GM18511 (cell line): ENCODE measurements at regions not wholly inside any gene's neighbourhood (a gene's known extent, or its start where the extent isn't known, plus 50 kb on each side); places are given as distances from the start of the nearest gene placed in this dataset.

Experiments
- ATAC-seq: cut with Tn5 transposase; IDR thresholded peaks from one replicate; pipeline ENCODE4 v1.9.1; 2021; ENCODE audit warnings: mild to moderate bottlenecking, moderate library complexity; ENCODE audit not compliant: unreplicated experiment

- no peak for ATAC-seq
Measured at GRCh38 chr2:128564131-128564530, 245.5 kb upstream of the HS6ST1 start.

- no peak for ATAC-seq
Measured at GRCh38 chr2:128564551-128564950, 245.9 kb upstream of the HS6ST1 start.

DNA sequence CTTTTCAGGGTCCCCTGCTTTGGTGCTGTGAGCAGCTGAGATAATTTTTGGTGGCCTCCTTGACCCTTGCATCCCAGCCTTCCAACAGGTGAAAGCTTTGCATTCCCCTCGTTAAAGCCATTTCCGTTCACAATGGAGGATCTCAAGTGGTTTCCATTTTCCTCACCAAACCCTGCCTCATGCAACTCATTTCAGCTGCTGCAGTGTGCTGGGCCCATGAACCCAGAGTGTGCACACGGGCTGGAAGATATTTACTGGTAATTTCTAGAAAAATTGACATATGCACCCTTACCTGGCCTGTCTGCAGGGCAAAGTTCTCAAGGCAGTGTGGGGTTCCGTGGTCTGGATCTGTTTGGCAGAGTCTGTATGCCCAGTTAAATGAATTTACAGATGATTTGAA lies 246.8 kb upstream of the HS6ST1 start:
- ATAC-seq, result no peak

GRCh38 chr2:128566671-128567070 lies 248.0 kb upstream of the HS6ST1 start:
- no peak for ATAC-seq

- ATAC-seq, result no peak
Measured at GRCh38 chr2:128568106-128568505, 249.4 kb upstream of the HS6ST1 start.

DNA sequence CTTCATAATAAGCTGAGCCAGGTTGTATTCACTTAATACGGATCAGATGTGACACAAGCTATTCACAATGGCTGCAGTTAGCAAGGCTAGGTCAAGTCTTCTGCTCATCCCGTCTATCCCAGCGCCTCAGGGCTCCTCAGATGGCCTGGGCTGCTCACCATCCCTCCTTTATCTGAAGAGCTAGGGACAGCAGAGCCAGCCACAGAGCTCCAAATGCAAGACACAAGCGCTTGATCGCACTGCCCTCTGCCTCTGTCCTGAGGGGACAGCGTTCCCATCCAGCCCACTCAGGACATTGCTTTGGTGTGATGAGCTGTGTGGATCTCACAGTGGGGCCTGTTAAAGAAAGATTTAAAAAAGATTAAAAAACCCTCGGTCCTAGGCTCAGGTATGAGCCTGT lies 254.4 kb upstream of the HS6ST1 start:
- no peak for ATAC-seq

- ATAC-seq, result no peak
Measured at GRCh38 chr2:128573531-128573930, 254.9 kb upstream of the HS6ST1 start.

GRCh38 chr2:128577141-128577930 lies 258.7 kb upstream of the HS6ST1 start:
- no peak for ATAC-seq

DNA sequence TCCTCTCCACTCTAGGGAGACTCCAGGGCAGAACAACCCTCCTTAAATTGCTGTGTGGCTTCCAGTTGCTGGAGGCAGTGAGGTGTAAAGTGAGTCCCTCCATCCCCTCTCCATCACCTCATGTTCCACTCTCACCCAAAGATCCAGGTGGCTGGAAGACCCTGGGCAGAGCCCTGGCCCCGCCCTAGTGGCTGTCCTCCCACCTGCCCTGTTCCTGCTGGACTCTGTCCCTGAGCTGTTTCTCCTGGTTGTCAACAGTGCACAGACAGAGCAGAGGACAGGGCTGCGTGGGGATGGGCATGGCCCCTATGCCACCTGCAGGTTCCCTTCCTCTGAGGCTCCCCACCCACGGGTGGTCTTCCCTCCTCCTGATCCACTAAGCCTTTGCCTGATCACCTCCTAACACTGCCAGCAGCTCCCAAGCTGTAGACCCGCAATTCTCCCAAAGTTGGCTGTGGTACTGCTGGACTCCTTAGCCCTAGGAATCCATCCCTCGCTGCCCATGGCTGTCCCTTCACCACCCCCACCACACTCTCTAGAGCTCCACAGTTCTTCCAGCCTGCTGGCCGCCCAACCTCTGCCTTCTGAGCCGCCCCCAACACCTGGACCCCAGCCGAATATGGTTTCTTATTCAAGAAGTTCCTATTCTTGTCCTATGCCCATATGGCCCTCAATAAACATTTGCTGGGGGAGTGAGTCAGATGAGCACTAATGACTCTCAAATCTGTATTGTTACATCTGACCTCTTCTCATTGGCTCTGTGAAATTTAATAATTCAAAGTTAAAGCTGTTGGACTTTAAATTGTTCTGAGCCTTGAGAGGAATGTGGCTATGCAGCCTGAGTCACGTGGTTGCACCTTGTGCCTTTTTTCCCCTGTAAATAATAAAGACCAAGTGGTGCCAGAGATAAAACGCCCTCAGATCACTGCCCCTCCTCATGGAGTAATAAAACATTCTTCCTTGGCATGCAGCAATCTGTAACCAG lies 260.0 kb upstream of the HS6ST1 start:
- no peak for ATAC-seq

DNA sequence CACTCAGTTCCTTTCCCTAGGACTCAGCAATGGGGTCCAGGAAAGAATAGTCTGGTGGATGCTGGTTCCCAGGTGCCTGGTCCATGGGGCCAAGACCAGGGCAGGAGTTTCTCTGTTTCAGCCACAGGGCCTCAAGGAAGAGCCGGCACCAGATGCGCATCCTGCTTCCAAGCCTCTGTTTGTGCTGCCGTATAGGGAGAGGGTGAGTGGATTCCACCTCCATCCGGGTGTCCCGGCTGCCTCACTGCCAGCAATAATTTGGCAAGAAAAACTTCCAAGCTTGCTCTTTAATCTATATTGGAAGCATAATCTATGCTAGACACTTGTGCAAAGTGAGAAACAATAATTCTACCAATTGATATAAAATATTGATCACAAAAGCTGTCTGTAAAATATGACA lies 261.2 kb upstream of the HS6ST1 start:
- ATAC-seq, result no peak

- ATAC-seq, result no peak
Measured at GRCh38 chr2:128580988-128581848, 262.6 kb upstream of the HS6ST1 start.

- ATAC-seq, result no peak
Measured at GRCh38 chr2:128581849-128582244, 263.2 kb upstream of the HS6ST1 start.

DNA sequence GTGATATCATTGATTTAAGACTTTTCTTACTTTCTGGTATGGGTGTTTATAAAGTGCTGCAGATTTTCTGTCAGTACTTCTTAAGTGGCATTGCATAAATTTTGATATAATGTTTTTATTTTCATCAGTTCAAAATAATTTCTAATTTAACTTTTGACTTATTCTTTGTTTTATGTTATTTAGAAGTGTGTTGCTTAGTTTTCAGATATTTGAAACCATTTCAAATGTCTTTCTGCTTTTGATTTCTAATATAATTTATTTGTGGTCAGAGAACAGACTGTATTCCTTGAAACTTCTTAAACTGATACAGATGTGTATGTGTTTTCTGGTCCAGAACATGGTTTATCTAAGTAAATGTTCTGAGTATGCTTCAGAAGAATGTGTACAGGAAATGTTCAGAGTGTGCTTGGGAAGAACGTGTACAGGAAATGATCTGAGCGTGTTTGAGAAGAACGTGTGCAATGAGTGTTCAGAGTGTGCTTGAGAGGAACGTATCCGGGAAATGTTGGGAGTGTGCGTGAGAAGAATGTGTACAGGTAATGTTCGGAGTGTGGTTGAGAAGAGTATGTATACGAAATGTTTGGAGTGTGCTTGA lies 265.7 kb upstream of the HS6ST1 start:
- ATAC-seq, result no peak

DNA sequence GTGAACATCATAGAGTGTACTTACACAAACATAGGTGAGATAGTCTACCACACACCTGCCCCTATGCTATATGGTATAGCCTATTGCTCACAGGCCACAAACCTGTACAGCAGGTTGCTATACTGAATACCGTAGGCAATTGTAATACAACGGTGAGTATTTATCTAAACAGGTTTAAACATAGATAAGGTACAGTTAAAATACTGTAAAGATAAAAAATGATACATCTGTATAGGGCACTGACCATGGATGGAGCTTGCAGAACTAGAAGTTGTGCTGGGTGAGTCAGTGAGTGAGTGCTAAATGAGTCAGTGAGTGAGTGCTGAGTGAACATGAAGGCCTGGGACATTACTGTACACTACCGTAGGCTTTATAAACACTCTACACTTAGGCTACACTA lies 267.0 kb upstream of the HS6ST1 start:
- ATAC-seq, result no peak

DNA sequence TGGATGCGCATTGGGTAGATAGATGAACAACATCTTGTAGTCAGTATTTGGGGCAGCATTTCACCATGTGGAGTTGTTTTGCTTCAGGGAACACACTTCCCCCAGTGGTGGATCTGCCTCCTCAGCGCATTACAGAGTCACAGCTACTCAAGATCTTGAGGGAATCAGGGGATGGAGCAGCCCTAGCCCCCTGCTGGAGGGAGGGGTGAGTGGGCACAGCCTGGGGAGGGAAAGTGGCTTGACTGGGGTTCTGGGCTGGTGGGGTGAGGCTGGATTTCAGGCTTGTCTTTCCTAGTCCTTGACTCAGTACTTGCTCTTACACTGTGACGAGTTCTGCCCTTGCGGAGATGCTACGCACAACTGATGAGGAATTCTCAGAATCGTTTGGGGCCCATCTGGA lies 271.0 kb upstream of the HS6ST1 start:
- ATAC-seq, result no peak

DNA sequence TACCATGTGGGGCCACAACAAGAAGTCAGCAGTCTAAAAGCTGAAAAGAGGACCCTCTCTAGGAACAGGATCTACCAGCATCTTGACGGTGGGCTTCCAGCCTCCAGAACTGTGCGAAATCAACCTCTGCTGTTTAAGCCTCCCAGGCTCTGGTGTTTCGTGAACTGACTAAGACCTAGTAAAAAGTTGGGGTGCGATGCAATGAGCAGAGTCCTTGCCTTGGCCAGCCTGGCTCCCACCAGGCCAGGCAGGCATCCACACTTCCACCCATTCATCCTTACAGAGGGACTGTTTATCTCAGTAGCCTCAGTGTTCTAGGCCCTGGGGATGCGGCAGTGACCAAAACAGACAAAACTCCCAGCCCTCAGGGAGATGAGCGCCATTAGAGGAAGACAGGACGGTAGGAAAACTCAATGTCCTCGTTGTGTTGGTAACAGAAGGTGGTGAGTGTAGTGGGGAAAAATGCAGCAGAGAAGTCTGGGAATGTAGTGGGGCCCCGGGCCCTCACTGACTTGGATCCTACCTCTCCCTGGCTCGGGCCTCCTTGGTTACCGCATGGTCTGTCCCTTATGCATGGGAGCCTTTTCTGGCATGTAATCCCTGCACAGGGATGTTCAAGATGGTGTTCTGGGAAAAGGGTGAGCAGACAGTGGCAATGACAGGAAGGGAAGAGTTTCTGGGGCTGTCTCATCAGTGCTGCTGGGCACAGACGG lies 271.8 kb upstream of the HS6ST1 start:
- no peak for ATAC-seq

DNA sequence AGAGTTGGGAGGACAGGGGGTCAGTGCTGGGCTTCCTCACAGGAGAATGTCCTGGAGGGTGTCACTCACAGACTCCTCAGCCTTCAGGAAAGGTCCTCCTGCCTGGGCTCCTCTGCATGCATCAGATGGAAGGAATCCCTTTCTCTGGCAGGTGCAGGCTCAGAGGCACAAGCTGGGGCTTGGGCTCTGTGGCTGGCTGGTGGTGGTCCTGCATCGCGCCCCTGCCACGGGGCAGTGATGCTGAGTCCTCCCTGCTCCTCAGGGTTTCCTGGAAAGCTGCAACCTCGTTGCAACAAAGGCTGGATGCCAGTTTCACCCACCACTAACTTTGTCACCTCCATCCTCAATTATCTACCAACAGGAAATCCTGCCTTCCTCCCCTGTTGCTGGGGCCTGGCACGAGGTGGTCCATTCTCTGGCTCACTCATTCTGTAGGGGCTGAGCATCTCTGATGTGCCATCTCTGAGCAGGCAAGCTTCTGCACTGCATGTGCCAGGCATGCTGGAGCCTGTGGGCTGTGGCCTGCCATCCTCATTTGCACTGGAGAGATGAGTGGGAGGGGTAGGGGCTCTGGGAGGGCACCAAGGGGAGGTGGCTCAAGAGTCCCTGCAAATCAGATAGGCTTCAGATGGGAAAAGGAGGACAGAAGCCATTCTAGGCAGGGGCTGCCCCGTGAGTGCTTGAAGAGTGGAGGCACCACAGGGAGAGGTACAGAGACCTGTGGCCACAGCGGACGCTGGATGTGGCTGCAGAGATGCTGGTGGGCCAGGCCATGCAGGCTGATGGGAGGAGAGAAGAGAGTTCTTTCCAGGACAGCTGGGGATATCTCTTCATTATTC lies 272.6 kb upstream of the HS6ST1 start:
- ATAC-seq, result no peak

DNA sequence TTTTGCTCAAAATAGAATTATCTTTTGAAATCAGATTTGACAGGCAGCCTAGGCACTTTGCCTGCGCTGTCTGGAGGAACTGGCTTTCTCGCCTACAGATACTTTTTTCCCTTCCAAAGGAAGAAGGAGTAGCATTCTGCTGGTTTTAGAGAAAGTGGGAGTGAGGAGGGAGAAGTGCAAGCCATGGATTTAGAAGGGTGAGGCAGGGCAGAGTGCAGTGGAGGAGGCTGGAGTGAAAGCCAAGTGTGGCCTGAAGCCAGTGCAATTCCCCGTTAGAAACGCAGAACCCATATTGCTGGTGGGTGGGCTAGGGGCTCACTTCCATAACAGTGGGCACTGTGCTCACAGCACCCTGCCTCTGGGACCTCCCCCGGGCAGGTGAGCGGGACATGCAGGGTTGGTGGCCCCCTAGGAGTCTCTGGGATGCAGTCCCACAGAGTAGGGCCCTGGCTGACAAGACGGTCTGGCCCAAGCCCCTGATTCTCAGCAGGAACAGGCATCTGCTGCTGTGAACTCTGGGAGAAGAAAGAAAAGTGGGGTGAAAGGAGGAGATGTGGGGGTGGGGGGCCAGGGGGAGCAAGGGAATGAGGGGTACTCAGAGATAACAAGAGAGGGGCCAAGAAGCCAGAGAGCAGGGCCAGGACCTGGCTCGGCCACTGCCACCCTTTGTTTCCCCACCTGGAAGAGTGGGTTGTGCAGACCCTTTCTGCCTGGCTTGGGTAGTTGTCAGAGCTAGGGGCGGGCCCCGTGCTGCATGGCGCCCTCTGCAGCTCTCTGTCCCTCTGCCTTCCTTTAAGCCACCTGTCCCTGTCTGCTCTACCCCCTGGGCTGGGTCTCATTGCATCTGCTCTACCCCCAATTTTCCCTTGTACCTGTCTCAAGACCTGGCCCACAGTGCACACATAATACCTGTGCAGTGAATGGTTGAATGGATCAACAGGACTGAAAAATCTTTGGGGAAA lies 273.5 kb upstream of the HS6ST1 start:
- ATAC-seq, result no peak
